ENCODE measurements at regions not wholly inside any gene's neighbourhood (a gene's known extent, or its start where the extent isn't known, plus 50 kb on each side); places are given as distances from the start of the nearest gene placed in this dataset.

DNA sequence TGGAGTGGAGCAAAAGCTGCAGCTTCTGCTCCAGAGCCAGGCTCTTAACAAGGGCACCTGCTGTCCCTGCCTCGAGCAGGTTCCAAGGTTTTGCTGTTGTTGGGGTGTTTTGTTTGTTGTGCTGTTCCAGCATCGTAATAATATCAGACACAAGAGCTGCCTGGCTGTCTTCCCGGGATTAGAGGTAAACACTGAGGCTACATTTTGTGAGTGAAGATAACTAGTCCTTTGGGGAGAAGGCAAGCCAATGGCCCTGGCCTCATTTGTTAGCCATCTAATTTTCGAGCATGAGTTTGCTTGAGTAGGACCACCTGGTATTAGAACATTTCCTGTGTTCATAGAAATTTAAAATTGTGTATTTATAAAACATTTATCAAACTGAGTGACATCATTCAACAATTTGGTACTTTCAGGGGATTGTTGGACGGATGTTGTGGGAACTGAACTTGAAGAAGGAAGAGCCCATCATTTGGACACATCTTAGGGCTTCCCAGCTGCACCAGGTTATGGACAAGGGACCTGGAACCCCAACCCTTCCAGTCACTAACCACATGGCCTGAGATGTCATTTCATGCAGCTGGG, 555.0 kb downstream of the TNS3 start (continued):
- TF ChIP-seq, protein P1, sequence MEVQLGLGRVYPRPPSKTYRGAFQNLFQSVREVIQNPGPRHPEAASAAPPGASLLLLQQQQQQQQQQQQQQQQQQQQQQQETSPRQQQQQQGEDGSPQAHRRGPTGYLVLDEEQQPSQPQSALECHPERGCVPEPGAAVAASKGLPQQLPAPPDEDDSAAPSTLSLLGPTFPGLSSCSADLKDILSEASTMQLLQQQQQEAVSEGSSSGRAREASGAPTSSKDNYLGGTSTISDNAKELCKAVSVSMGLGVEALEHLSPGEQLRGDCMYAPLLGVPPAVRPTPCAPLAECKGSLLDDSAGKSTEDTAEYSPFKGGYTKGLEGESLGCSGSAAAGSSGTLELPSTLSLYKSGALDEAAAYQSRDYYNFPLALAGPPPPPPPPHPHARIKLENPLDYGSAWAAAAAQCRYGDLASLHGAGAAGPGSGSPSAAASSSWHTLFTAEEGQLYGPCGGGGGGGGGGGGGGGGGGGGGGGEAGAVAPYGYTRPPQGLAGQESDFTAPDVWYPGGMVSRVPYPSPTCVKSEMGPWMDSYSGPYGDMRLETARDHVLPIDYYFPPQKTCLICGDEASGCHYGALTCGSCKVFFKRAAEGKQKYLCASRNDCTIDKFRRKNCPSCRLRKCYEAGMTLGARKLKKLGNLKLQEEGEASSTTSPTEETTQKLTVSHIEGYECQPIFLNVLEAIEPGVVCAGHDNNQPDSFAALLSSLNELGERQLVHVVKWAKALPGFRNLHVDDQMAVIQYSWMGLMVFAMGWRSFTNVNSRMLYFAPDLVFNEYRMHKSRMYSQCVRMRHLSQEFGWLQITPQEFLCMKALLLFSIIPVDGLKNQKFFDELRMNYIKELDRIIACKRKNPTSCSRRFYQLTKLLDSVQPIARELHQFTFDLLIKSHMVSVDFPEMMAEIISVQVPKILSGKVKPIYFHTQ (CRISPR knock-in tag; IDR thresholded peaks at IDR 0.05): no peak

DNA sequence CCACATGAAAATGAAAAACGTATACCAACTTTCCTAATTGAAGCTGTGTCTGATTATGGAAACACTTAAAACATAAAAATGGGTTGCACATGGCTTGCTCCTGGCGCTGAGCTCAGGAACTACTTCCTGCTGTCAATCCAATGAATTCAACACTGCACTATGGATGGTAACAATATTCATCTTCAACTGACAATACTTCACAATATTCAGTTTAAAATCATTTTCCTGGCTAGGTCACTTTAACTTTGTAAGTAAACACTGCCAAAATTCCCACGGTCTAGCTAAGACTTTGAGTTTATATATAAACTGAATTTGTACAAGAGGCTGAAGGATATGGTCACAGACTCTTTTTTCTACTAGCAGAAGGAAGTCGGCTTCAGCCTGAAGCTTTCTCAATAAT, 556.9 kb downstream of the TNS3 start:
- Mint-ChIP-seq H3K27me3 (ENCODE audit: low read depth) (no peaks in the 10 kb centered on the region; the same call in 1 of the 2 replicates), H3K9me3 (peaks cover 11% of the 10 kb centered on the region; the same call in 1 of the 2 replicates), H3K4me3 (no peak overlapping the region), H3K27ac (no peak overlapping the region), H3K36me3 (no peaks in the 10 kb centered on the region), H3K4me1 (no peaks in the 10 kb centered on the region)
- ATAC-seq (no peak), DNase-seq (ENCODE audit: low spot score) (no peak)
- no peak for TF ChIP-seq GTF2I (CRISPR knock-in tag; conservative IDR thresholded peaks at IDR 0.05)
- TF ChIP-seq, protein P2, sequence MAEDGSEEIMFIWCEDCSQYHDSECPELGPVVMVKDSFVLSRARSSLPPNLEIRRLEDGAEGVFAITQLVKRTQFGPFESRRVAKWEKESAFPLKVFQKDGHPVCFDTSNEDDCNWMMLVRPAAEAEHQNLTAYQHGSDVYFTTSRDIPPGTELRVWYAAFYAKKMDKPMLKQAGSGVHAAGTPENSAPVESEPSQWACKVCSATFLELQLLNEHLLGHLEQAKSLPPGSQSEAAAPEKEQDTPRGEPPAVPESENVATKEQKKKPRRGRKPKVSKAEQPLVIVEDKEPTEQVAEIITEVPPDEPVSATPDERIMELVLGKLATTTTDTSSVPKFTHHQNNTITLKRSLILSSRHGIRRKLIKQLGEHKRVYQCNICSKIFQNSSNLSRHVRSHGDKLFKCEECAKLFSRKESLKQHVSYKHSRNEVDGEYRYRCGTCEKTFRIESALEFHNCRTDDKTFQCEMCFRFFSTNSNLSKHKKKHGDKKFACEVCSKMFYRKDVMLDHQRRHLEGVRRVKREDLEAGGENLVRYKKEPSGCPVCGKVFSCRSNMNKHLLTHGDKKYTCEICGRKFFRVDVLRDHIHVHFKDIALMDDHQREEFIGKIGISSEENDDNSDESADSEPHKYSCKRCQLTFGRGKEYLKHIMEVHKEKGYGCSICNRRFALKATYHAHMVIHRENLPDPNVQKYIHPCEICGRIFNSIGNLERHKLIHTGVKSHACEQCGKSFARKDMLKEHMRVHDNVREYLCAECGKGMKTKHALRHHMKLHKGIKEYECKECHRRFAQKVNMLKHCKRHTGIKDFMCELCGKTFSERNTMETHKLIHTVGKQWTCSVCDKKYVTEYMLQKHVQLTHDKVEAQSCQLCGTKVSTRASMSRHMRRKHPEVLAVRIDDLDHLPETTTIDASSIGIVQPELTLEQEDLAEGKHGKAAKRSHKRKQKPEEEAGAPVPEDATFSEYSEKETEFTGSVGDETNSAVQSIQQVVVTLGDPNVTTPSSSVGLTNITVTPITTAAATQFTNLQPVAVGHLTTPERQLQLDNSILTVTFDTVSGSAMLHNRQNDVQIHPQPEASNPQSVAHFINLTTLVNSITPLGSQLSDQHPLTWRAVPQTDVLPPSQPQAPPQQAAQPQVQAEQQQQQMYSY (CRISPR knock-in tag; IDR thresholded peaks at IDR 0.05): no peak
- TF ChIP-seq, protein P3, sequence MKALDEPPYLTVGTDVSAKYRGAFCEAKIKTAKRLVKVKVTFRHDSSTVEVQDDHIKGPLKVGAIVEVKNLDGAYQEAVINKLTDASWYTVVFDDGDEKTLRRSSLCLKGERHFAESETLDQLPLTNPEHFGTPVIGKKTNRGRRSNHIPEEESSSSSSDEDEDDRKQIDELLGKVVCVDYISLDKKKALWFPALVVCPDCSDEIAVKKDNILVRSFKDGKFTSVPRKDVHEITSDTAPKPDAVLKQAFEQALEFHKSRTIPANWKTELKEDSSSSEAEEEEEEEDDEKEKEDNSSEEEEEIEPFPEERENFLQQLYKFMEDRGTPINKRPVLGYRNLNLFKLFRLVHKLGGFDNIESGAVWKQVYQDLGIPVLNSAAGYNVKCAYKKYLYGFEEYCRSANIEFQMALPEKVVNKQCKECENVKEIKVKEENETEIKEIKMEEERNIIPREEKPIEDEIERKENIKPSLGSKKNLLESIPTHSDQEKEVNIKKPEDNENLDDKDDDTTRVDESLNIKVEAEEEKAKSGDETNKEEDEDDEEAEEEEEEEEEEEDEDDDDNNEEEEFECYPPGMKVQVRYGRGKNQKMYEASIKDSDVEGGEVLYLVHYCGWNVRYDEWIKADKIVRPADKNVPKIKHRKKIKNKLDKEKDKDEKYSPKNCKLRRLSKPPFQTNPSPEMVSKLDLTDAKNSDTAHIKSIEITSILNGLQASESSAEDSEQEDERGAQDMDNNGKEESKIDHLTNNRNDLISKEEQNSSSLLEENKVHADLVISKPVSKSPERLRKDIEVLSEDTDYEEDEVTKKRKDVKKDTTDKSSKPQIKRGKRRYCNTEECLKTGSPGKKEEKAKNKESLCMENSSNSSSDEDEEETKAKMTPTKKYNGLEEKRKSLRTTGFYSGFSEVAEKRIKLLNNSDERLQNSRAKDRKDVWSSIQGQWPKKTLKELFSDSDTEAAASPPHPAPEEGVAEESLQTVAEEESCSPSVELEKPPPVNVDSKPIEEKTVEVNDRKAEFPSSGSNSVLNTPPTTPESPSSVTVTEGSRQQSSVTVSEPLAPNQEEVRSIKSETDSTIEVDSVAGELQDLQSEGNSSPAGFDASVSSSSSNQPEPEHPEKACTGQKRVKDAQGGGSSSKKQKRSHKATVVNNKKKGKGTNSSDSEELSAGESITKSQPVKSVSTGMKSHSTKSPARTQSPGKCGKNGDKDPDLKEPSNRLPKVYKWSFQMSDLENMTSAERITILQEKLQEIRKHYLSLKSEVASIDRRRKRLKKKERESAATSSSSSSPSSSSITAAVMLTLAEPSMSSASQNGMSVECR (CRISPR knock-in tag; IDR thresholded peaks at IDR 0.05; ENCODE audit: borderline replicate concordance): no peak
- TF ChIP-seq NFE2L1 (CRISPR knock-in tag; IDR thresholded peaks at IDR 0.05): no peak
- TF ChIP-seq, protein P4, sequence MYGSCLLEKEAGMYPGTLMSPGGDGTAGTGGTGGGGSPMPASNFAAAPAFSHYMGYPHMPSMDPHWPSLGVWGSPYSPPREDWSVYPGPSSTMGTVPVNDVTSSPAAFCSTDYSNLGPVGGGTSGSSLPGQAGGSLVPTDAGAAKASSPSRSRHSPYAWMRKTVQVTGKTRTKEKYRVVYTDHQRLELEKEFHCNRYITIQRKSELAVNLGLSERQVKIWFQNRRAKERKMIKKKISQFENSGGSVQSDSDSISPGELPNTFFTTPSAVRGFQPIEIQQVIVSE (CRISPR knock-in tag; IDR thresholded peaks at IDR 0.05; ENCODE audit: borderline replicate concordance): no peak
- no peak for TF ChIP-seq NFYB (CRISPR knock-in tag; conservative IDR thresholded peaks at IDR 0.05; ENCODE audit: low read depth)
- TF ChIP-seq, protein P5, sequence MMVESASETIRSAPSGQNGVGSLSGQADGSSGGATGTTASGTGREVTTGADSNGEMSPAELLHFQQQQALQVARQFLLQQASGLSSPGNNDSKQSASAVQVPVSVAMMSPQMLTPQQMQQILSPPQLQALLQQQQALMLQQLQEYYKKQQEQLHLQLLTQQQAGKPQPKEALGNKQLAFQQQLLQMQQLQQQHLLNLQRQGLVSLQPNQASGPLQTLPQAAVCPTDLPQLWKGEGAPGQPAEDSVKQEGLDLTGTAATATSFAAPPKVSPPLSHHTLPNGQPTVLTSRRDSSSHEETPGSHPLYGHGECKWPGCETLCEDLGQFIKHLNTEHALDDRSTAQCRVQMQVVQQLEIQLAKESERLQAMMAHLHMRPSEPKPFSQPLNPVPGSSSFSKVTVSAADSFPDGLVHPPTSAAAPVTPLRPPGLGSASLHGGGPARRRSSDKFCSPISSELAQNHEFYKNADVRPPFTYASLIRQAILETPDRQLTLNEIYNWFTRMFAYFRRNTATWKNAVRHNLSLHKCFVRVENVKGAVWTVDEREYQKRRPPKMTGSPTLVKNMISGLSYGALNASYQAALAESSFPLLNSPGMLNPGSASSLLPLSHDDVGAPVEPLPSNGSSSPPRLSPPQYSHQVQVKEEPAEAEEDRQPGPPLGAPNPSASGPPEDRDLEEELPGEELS (CRISPR knock-in tag; IDR thresholded peaks at IDR 0.05): no peak
- TF ChIP-seq JAZF1 (CRISPR knock-in tag; IDR thresholded peaks at IDR 0.05): no peak
- no peak for TF ChIP-seq JUN (CRISPR knock-in tag; IDR thresholded peaks at IDR 0.05)
- no peak for TF ChIP-seq ZNF423 (CRISPR knock-in tag; IDR thresholded peaks at IDR 0.05)
- TF ChIP-seq ZNF263 (CRISPR knock-in tag; IDR thresholded peaks at IDR 0.05; ENCODE audit: low read depth): no peak
- TF ChIP-seq KAT7 (CRISPR knock-in tag; IDR thresholded peaks at IDR 0.05; ENCODE audit: borderline replicate concordance): no peak
- TF ChIP-seq ZBTB21 (CRISPR knock-in tag; IDR thresholded peaks at IDR 0.05; ENCODE audit: borderline replicate concordance): no peak
- TF ChIP-seq GABPB1 (CRISPR knock-in tag; IDR thresholded peaks at IDR 0.05): no peak
- TF ChIP-seq ZNF232 (CRISPR knock-in tag; IDR thresholded peaks at IDR 0.05): no peak
- TF ChIP-seq OVOL2 (CRISPR knock-in tag; IDR thresholded peaks at IDR 0.05; ENCODE audit: borderline replicate concordance): no peak
- no peak for TF ChIP-seq ZNF416 (CRISPR knock-in tag; IDR thresholded peaks at IDR 0.05)
- TF ChIP-seq NFATC4 (CRISPR knock-in tag; IDR thresholded peaks at IDR 0.05): no peak
- no peak for TF ChIP-seq ESRRA (CRISPR knock-in tag; IDR thresholded peaks at IDR 0.05; ENCODE audit: borderline replicate concordance)
- ChIA-PET POLR2A (no interaction called here), CTCF (no interaction called here)
